Fibroblast of mammary gland (primary cell): ENCODE measurements at regions not wholly inside any gene's neighbourhood (a gene's known extent, or its start where the extent isn't known, plus 50 kb on each side); places are given as distances from the start of the nearest gene placed in this dataset.
A peak's percentile ranks its signal among the peaks of the same experiment; 100 is the strongest.

Experiments
- DNase-seq: peaks from one replicate; pipeline ENCODE4 v3.0.0-alpha.2; 2010; ENCODE audit warnings: low read depth
- H3K4me3 ChIP-seq: 2 replicates; pipeline ENCODE4 v1.5.1; 2011; ENCODE audit warnings: low read depth, mild to moderate bottlenecking, low read length, moderate library complexity; ENCODE audit not compliant: control insufficient read depth
- CTCF ChIP-seq: conservative IDR thresholded peaks from 2 replicates; pipeline ENCODE4 v1.5.1; 2011; ENCODE audit warnings: low read depth, low read length, inconsistent platforms; ENCODE audit not compliant: control insufficient read depth, insufficient read depth

GRCh38 chr5:13378091-13378490 is 566.4 kb downstream of the DNAH5 start:
- peak; percentile 24 for DNase-seq
- TF ChIP-seq CTCF, result no peak

DNA sequence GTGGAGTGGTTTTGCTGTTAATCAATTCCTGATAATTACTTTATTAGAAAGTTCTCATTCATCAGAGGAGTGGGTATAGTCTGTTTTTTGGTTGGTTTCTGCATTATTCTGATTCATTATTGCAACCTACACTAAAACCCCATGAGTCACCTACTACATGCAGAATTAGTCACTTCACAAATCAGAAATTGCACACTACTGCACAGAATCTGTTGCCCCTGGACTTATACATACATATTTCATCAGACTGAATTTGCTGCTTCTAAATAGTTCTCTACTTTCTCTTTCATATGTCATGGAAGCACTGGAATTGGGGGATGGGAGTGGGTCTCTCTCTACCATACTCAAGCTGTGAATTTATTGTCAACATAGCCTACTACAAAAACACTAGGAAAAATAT is 585.1 kb downstream of the DNAH5 start:
- TF ChIP-seq CTCF, result no peak
- DNase-seq, result peak; percentile 47
- H3K4me3 ChIP-seq, result no peak overlapping the region

More at GRCh38 chr5:13378091-13378490, 566.4 kb downstream of the DNAH5 start:
- H3K4me3 ChIP-seq, result no peak overlapping the region

DNA sequence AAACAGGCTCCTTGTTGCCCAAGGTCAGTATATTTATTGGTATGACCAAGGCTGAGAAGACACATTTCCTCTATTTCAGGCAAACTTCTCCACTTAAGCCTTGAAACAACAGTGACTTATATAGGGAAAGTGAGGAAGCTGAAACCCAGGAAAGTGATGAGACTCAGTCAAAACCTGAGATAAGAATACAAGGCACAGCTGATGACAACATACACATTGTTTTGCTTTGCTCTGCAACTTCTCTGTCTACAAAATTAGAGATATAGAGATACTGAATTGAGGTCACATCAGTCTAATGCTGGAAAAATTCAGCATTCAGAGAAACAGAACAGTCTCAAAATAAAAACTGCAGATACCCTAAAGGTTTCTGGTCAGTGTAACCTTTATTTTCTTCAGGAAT is 586.1 kb downstream of the DNAH5 start:
- no peak for TF ChIP-seq CTCF
- DNase-seq, result no peak
- no peak overlapping the region for H3K4me3 ChIP-seq

DNA sequence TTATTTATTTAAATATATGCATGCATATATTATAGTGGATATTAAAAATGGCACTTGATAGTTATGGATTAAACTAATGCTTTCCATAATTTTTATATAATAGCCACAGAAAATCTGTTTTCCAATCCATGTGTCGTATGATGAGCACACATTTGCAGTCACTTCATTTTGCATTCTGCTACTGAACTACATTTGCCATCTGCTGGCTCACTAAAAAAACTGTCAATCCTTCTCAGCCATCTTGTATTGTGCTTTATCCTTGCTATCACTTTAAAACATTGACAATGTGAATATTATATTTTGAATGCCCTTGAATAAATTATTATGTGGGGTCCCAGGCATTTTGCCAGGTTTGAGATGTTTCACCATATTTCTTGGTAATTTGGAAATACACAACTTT is 586.6 kb downstream of the DNAH5 start:
- no peak for TF ChIP-seq CTCF
- no peak for DNase-seq
- no peak overlapping the region for H3K4me3 ChIP-seq

- TF ChIP-seq CTCF, result no peak
- H3K4me3 ChIP-seq, result no peak overlapping the region
- DNase-seq, result no peak
Measured at GRCh38 chr5:13356226-13356625, 588.3 kb downstream of the DNAH5 start.

DNA sequence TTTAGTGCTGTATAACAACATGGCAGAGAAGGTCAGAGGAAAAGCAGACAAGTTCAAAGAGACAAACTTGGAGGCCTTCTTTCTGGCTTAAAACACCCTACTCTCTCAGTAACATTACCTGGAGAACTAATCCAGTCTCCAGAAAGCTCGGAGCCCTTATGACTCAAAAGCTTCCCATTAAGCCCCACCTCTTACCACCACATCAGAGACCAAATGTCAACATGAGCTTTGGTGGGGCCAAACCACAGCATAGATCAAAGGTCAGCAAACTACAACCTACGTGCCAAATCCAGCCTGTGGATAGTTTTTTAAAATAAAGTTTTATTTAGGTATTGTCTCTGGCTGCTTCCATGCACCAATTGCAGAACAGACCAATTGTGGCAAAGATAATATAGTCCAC is 589.9 kb downstream of the DNAH5 start:
- no peak for TF ChIP-seq CTCF

GRCh38 chr5:13350767-13351166 is 593.7 kb downstream of the DNAH5 start:
- no peak for TF ChIP-seq CTCF
- no peak overlapping the region for H3K4me3 ChIP-seq
- no peak for DNase-seq

More for the DNA sequence above, 589.9 kb downstream of the DNAH5 start:
- DNase-seq, result peak; percentile 17
- H3K4me3 ChIP-seq, result no peak overlapping the region
